ENCODE measurements at regions not wholly inside any gene's neighbourhood (a gene's known extent, or its start where the extent isn't known, plus 50 kb on each side); places are given as distances from the start of the nearest gene placed in this dataset.

GRCh38 chr20:52681288-52681687, 290.9 kb upstream of the TSHZ2 start:
- no peak for TF ChIP-seq CTCF (IDR thresholded peaks at IDR 0.05; ENCODE audit: insufficient read depth, low read depth, low read length, missing control alignments)
- no peak for DNase-seq (ENCODE audit: low read depth)
- H3K4me3 ChIP-seq (ENCODE audit: low read length) = no peak overlapping the region

- no peak for TF ChIP-seq CTCF (IDR thresholded peaks at IDR 0.05; ENCODE audit: insufficient read depth, low read depth, low read length, missing control alignments)
- no peak for DNase-seq (ENCODE audit: low read depth)
- H3K4me3 ChIP-seq (ENCODE audit: low read length) = no peak overlapping the region
Measured at GRCh38 chr20:52677216-52677615, 294.9 kb upstream of the TSHZ2 start.

- H3K4me3 ChIP-seq (ENCODE audit: low read length) = no peak overlapping the region
- no peak for TF ChIP-seq CTCF (IDR thresholded peaks at IDR 0.05; ENCODE audit: insufficient read depth, low read depth, low read length, missing control alignments)
- no peak for DNase-seq (ENCODE audit: low read depth)
Measured at GRCh38 chr20:52676283-52676995, 295.7 kb upstream of the TSHZ2 start.

- no peak overlapping the region for H3K4me3 ChIP-seq (ENCODE audit: low read length)
- DNase-seq (ENCODE audit: low read depth) = no peak
- TF ChIP-seq CTCF (IDR thresholded peaks at IDR 0.05; ENCODE audit: insufficient read depth, low read depth, low read length, missing control alignments) = no peak
Measured at GRCh38 chr20:52675375-52675774, 296.8 kb upstream of the TSHZ2 start.

- H3K4me3 ChIP-seq (ENCODE audit: low read length) = no peak overlapping the region
- TF ChIP-seq CTCF (IDR thresholded peaks at IDR 0.05; ENCODE audit: insufficient read depth, low read depth, low read length, missing control alignments) = no peak
- DNase-seq (ENCODE audit: low read depth) = no peak
Measured at GRCh38 chr20:52668626-52669025, 303.5 kb upstream of the TSHZ2 start.

GRCh38 chr20:52667358-52667757, 304.8 kb upstream of the TSHZ2 start:
- DNase-seq (ENCODE audit: low read depth) = no peak
- no peak for TF ChIP-seq CTCF (IDR thresholded peaks at IDR 0.05; ENCODE audit: insufficient read depth, low read depth, low read length, missing control alignments)
- no peak overlapping the region for H3K4me3 ChIP-seq (ENCODE audit: low read length)

GRCh38 chr20:52665441-52665840, 306.7 kb upstream of the TSHZ2 start:
- no peak for TF ChIP-seq CTCF (IDR thresholded peaks at IDR 0.05; ENCODE audit: insufficient read depth, low read depth, low read length, missing control alignments)
- DNase-seq (ENCODE audit: low read depth) = no peak
- no peak overlapping the region for H3K4me3 ChIP-seq (ENCODE audit: low read length)

All from epithelial cell of esophagus (primary cell).